Thyroid gland (tissue), 4 donors: ENCODE measurements at regions not wholly inside any gene's neighbourhood (a gene's known extent, or its start where the extent isn't known, plus 50 kb on each side); places are given as distances from the start of the nearest gene placed in this dataset.

ENCODE experiments used
- DNase-seq, 2 donors: peaks; one replicate each; pipeline ENCODE4 v3.0.0-alpha.2; 2019
- H3K27ac ChIP-seq, 3 donors: fragments of 200-600 bp; sonication (generic); 1 replicate in 2 of 3; 2 replicates in 1 of 3; pipeline ENCODE4 v1.5.1; 2016 to 2019; ENCODE audit warnings: mild to moderate bottlenecking in 1 of 3, moderate library complexity in 1 of 3
- H3K27me3 ChIP-seq: fragments of 200-600 bp; sonication (generic); one replicate; pipeline ENCODE4 v1.5.1; 2019
- H3K36me3 ChIP-seq, 2 donors: fragments of 200-600 bp; sonication (generic); one replicate each; pipeline ENCODE4 v1.5.1; 2016 to 2019
- H3K4me1 ChIP-seq, 2 donors: fragments of 200-600 bp; sonication (generic); one replicate each; pipeline ENCODE4 v1.5.1; 2017 to 2019
- H3K4me3 ChIP-seq, 3 donors: fragments of 200-600 bp; sonication (generic); replicated peaks in 1 of 3; 1 replicate in 2 of 3; 2 replicates in 1 of 3; pipeline ENCODE4 v1.5.1; 2016; ENCODE audit warnings: mild to moderate bottlenecking in 1 of 3
- H3K9me3 ChIP-seq: fragments of 200-600 bp; sonication (generic); one replicate; pipeline ENCODE4 v1.5.1; 2017
- CTCF ChIP-seq, 6 experiments: fragments of 200-600 bp in 3 of 6; fragments of 450-650 bp in 3 of 6; sonication (generic) in 3 of 6; IDR thresholded peaks; one replicate each; pipeline ENCODE4 v1.5.1; 2016 to 2019; ENCODE audit warnings: antibody characterized with exemption in 6 of 6, mild to moderate bottlenecking in 2 of 6, inconsistent platforms in 1 of 6, moderate library complexity in 1 of 6
- POLR2A ChIP-seq, 2 donors: fragments of 450-650 bp; IDR thresholded peaks; one replicate each; pipeline ENCODE4 v1.6.1; 2017; ENCODE audit warnings: antibody characterized with exemption in 2 of 2, mild to moderate bottlenecking in 2 of 2, moderate library complexity in 1 of 2
- WGBS, 2 donors: methylation state at CpG; one replicate each; pipeline ENCODE4 v1.1.5; 2017; 5-methylcytosine and 5-hydroxymethylcytosine counted together
- intact Hi-C: fragments of 100-400 bp; cut with DNase I; formaldehyde crosslinking; loops from one replicate; pipeline ENCODE4 v1.15.1; 2023

DNA sequence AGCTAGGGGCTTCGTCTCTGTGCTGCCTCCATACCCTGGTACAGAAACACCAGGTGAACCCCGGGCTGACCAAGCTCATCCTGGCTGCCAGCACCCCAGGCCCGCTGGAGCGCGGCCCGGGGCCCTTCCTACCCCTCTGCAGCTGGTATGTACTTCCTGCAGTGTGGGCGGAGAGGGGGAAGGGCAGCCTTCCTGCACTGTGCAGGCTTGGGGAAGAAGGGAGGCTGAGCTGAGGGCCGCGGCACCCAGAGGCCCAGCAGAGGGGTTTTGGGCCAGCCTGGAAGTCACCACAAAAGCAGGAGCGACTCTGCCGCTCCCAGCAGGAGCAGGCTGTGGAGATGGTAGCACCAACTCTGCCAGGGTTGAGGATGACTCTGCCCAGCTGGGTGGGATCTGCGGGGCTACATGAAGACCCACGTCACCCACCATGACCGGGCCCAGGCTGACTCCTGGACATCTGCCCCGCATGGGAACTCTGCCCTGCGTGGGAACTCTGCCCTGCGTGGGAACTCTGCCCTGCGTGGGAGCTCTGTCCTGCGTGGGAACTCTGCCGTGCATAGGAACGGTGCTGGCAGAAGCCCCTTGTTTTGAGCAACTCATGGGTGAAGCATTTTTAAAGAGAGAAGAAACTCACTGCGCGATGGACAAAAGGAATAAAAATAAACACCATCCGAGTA is 273.3 kb downstream of the NDUFA10 start:
- no peak overlapping the region for H3K27ac ChIP-seq
- 57 to 67% methylated on average over 8 to 18 of the region's 24 CpGs for WGBS, 2 donors
- H3K27me3 ChIP-seq, result no peaks in the 10 kb centered on the region
- H3K4me3 ChIP-seq, result no peak overlapping the region
- DNase-seq, result no peak
- H3K4me1 ChIP-seq, result no peaks in the 10 kb centered on the region
- no peaks in the 10 kb centered on the region for H3K36me3 ChIP-seq
- TF ChIP-seq POLR2A (IDR thresholded peaks at IDR 0.05), result no peak
- no peak for TF ChIP-seq CTCF (IDR thresholded peaks at IDR 0.05)
- no peaks in the 10 kb centered on the region for H3K9me3 ChIP-seq
- intact Hi-C loops, result no loop called here

DNA sequence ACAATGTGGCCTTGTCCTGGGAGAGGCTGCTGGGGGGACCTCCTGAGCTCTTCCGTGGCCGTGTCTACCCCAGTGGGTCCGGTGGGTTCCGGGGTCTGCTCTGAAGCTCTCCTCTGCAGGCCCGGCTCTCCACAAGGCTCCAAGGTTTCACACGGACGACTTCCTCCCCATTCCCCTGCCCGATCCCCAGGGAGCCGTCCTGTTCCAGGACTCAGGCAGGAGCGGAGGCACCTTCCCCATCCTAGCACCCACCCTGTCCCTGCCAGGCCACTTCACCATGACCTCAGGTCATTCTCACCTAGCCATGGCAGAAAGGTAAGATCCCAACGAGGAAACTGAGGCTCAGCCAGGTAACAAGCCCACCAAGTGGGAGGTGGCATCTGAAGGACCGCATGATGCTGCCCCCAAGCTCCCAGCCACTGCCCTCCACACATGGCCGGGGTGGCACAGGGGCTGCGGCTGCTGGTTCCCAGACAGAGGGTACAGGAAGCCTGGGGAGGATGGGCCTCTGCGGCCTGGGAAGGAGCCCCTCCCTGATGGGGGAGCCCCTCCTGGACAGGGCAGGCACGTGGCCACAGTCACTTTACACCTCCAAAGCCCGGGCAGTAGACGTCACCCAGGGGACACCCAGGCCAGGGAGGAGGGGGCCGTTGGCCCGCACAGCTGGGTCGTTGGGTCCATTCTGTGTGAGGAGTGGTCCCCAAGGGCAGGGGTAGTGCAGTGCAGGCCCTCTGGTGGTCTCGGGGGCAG is 274.0 kb downstream of the NDUFA10 start:
- no peak for DNase-seq
- no peaks in the 10 kb centered on the region for H3K27me3 ChIP-seq
- H3K9me3 ChIP-seq, result no peaks in the 10 kb centered on the region
- WGBS, 2 donors, result 80 to 92% methylated on average over 12 of the region's 22 CpGs
- no peak overlapping the region for H3K27ac ChIP-seq
- no peak overlapping the region for H3K4me3 ChIP-seq
- TF ChIP-seq POLR2A (IDR thresholded peaks at IDR 0.05), result no peak
- TF ChIP-seq CTCF (IDR thresholded peaks at IDR 0.05), result no peak
- H3K4me1 ChIP-seq, result no peaks in the 10 kb centered on the region
- H3K36me3 ChIP-seq, result no peaks in the 10 kb centered on the region
- intact Hi-C loops, result no loop called here

GRCh38 chr2:239750045-239750835 is 274.9 kb downstream of the NDUFA10 start:
- DNase-seq, result no peak
- Histone ChIP-seq H3K4me1 (no peaks in the 10 kb centered on the region), H3K27ac (no peak overlapping the region), H3K4me3 (no peak overlapping the region), H3K36me3 (no peaks in the 10 kb centered on the region), H3K9me3 (no peaks in the 10 kb centered on the region), H3K27me3 (no peaks in the 10 kb centered on the region)
- 89 to 94% methylated on average over 26 of the region's 29 CpGs for WGBS, 2 donors
- intact Hi-C loops, result no loop called here
- TF ChIP-seq POLR2A (IDR thresholded peaks at IDR 0.05) (no peak), CTCF (IDR thresholded peaks at IDR 0.05) (no peak)

GRCh38 chr2:239749272-239749873 is 275.8 kb downstream of the NDUFA10 start:
- no peaks in the 10 kb centered on the region for H3K36me3 ChIP-seq
- no peaks in the 10 kb centered on the region for H3K9me3 ChIP-seq
- no peak overlapping the region for H3K4me3 ChIP-seq
- H3K27me3 ChIP-seq, result no peaks in the 10 kb centered on the region
- no peaks in the 10 kb centered on the region for H3K4me1 ChIP-seq
- intact Hi-C loops, result no loop called here
- WGBS, 2 donors, result 85 to 93% methylated on average over 4 to 11 of the region's 12 CpGs
- TF ChIP-seq POLR2A (IDR thresholded peaks at IDR 0.05), result no peak
- no peak for TF ChIP-seq CTCF (IDR thresholded peaks at IDR 0.05)
- H3K27ac ChIP-seq, result no peak overlapping the region
- no peak for DNase-seq
